GM23338 (cell line): ENCODE measurements at regions not wholly inside any gene's neighbourhood (a gene's known extent, or its start where the extent isn't known, plus 50 kb on each side); places are given as distances from the start of the nearest gene placed in this dataset.
A peak's percentile ranks its signal among the peaks of the same experiment; 100 is the strongest.
"Not testable (repeated sequence)": the region's sequence is repeated elsewhere in the genome, so short reads cannot be mapped to it uniquely, and the experiment has no call there.

ENCODE experiments used
- ATAC-seq: fragments of 200-7000 bp; cut with Tn5 transposase; 3 replicates; pipeline ENCODE4 v1.9.1; 2020
- DNase-seq: peaks from one replicate; pipeline ENCODE4 v3.0.0-alpha.2; 2015; ENCODE audit warnings: low spot score
- H2AFZ ChIP-seq: fragments of 200-600 bp; sonication (generic); 2 replicates; pipeline ENCODE4 v1.8.0; 2016; ENCODE audit warnings: antibody characterized with exemption, mild to moderate bottlenecking, moderate library complexity
- H3F3A ChIP-seq: fragments of 200-600 bp; sonication (generic); replicated peaks from 2 replicates; pipeline ENCODE4 v1.8.0; 2017; ENCODE audit warnings: antibody characterized with exemption, mixed run types, low read depth
- H3K27ac ChIP-seq: fragments of 200-600 bp; sonication (generic); 2 replicates; pipeline ENCODE4 v1.6.1; 2016; ENCODE audit warnings: low read depth
- H3K27me3 ChIP-seq: fragments of 200-600 bp; sonication (generic); 2 replicates; pipeline ENCODE4 v1.8.0; 2016; ENCODE audit warnings: mild to moderate bottlenecking, mixed run types, moderate library complexity; ENCODE audit not compliant: insufficient read depth
- H3K36me3 ChIP-seq: fragments of 200-600 bp; sonication (generic); 2 replicates; pipeline ENCODE4 v1.8.0; 2016; ENCODE audit warnings: mild to moderate bottlenecking; ENCODE audit not compliant: insufficient read depth
- H3K4me1 ChIP-seq: fragments of 200-600 bp; sonication (generic); 2 replicates; pipeline ENCODE4 v1.8.0; 2016; ENCODE audit warnings: mild to moderate bottlenecking, moderate library complexity; ENCODE audit not compliant: insufficient read depth
- H3K4me2 ChIP-seq: fragments of 200-600 bp; sonication (generic); 2 replicates; pipeline ENCODE4 v1.7.1; 2017; ENCODE audit warnings: mixed run types
- H3K4me3 ChIP-seq: fragments of 200-600 bp; sonication (generic); 2 replicates; pipeline ENCODE4 v1.6.1; 2016; ENCODE audit warnings: mixed run types
- H3K79me2 ChIP-seq: fragments of 200-600 bp; sonication (generic); replicated peaks from 2 replicates; pipeline ENCODE4 v1.8.0; 2017; ENCODE audit warnings: mild to moderate bottlenecking; ENCODE audit not compliant: insufficient read depth
- H3K9me2 ChIP-seq: fragments of 200-600 bp; sonication (generic); 2 replicates; pipeline ENCODE4 v1.8.0; 2017; ENCODE audit not compliant: insufficient read depth
- H4K20me1 ChIP-seq: fragments of 200-600 bp; sonication (generic); replicated peaks from 2 replicates; pipeline ENCODE4 v1.8.0; 2017; ENCODE audit warnings: mild to moderate bottlenecking; ENCODE audit not compliant: insufficient read depth
- H3K27ac Mint-ChIP-seq: 2 replicates; pipeline ENCODE4 v1.8.0; 2020; ENCODE audit warnings: inconsistent platforms, mild to moderate bottlenecking, moderate library complexity, mixed read lengths
- H3K27me3 Mint-ChIP-seq: 3 replicates; pipeline ENCODE4 v1.8.0; 2022; ENCODE audit warnings: low read depth, mild to moderate bottlenecking, moderate library complexity, mixed read lengths, inconsistent platforms; ENCODE audit not compliant: insufficient read depth, poor library complexity
- H3K36me3 Mint-ChIP-seq: 3 replicates; pipeline ENCODE4 v1.8.0; 2021; ENCODE audit warnings: low read depth, mild to moderate bottlenecking, inconsistent platforms, moderate library complexity, mixed read lengths
- H3K4me1 Mint-ChIP-seq: 3 replicates; pipeline ENCODE4 v1.8.0; 2020; ENCODE audit warnings: mild to moderate bottlenecking, inconsistent platforms, mixed read lengths
- H3K4me3 Mint-ChIP-seq: 3 replicates; pipeline ENCODE4 v1.8.0; 2021; ENCODE audit warnings: moderate library complexity, mild to moderate bottlenecking, inconsistent platforms, mixed read lengths
- H3K9me3 Mint-ChIP-seq: 3 replicates; pipeline ENCODE4 v1.8.0; 2020; ENCODE audit warnings: moderate library complexity, mild to moderate bottlenecking, inconsistent platforms, mixed read lengths
- ETS1 ChIP-seq: IDR thresholded peaks from 2 replicates; pipeline ENCODE4 v1.6.1; 2016; ENCODE audit warnings: antibody characterized with exemption
- EZH2phosphoT487 ChIP-seq: fragments of 200-600 bp; sonication (generic); IDR thresholded peaks from one replicate; pipeline ENCODE4 v1.8.1; 2018; ENCODE audit warnings: antibody characterized with exemption; ENCODE audit not compliant: unreplicated experiment
- JUNB ChIP-seq: IDR thresholded peaks from one replicate; pipeline ENCODE4 v1.6.1; 2016; ENCODE audit warnings: antibody characterized with exemption; ENCODE audit not compliant: unreplicated experiment
- POLR2AphosphoS5 ChIP-seq: IDR thresholded peaks from 2 replicates; pipeline ENCODE4 v1.6.1; 2016; ENCODE audit warnings: antibody characterized with exemption, low read depth
- REST ChIP-seq: IDR thresholded peaks from one replicate; pipeline ENCODE4 v1.6.1; 2018; ENCODE audit warnings: antibody characterized with exemption; ENCODE audit not compliant: unreplicated experiment
- ZNF114 ChIP-seq: fragments of 250-450 bp; sonication (Bioruptor Pico); IDR thresholded peaks from 2 replicates; pipeline ENCODE4 v1.5.0; 2020; ENCODE audit warnings: mild to moderate bottlenecking, moderate library complexity
- ZNF331 ChIP-seq: fragments of 250-450 bp; sonication (Bioruptor Pico); IDR thresholded peaks from 2 replicates; pipeline ENCODE4 v1.5.0; 2020; ENCODE audit warnings: low read depth, mild to moderate bottlenecking, moderate library complexity

GRCh38 chr10:90007226-90007625 lies 305.8 kb downstream of the KIF20B start:
- DNase-seq (no peak), ATAC-seq (no peak)
- no peak overlapping the region for H2AFZ ChIP-seq
- H3K27ac ChIP-seq, result no peak overlapping the region
- H4K20me1 ChIP-seq, result no peaks in the 10 kb centered on the region
- H3K79me2 ChIP-seq, result no peaks in the 10 kb centered on the region
- Mint-ChIP-seq H3K4me1 (peaks cover 5% of the 10 kb centered on the region; the same call in 2 of the 3 replicates), H3K9me3 (peaks cover 6% of the 10 kb centered on the region; the same call in 2 of the 3 replicates), H3K27ac (no peak overlapping the region), H3K27me3 (no peaks in the 10 kb centered on the region), H3K4me3 (no peak overlapping the region), H3K36me3 (peaks cover 3% of the 10 kb centered on the region; the same call in 1 of the 3 replicates)
- H3K4me2 ChIP-seq, result no peak overlapping the region
- H3K4me1 ChIP-seq, result 0 out of 2 replicates have a peak, but pooled peaks cover 8% of the 10 kb centered on the region
- no peaks in the 10 kb centered on the region for H3K27me3 ChIP-seq
- no peak overlapping the region for H3K4me3 ChIP-seq
- no peaks in the 10 kb centered on the region for H3F3A ChIP-seq
- no peaks in the 10 kb centered on the region for H3K36me3 ChIP-seq
- no peaks in the 10 kb centered on the region for H3K9me2 ChIP-seq
- TF ChIP-seq ZNF114 (CRISPR knock-in tag) (no peak), POLR2AphosphoS5 (no peak), JUNB (no peak), EZH2phosphoT487 (no peak), ETS1 (no peak), ZNF331 (no peak), REST (no peak)

GRCh38 chr10:90011281-90011680 lies 309.9 kb downstream of the KIF20B start:
- H3K4me3 ChIP-seq, result 0 out of 2 replicates have a peak overlapping the region, but pooled peaks have one; percentile 1
- not testable (repeated sequence) for H3K4me1 ChIP-seq, H3K4me1 Mint-ChIP-seq, DNase-seq, H2AFZ ChIP-seq, H3K79me2 ChIP-seq, H3K27ac Mint-ChIP-seq, H3K4me2 ChIP-seq, H3K27me3 ChIP-seq, H3K9me3 Mint-ChIP-seq, ATAC-seq, H3F3A ChIP-seq, H3K9me2 ChIP-seq, H4K20me1 ChIP-seq, H3K36me3 Mint-ChIP-seq, H3K4me3 Mint-ChIP-seq, H3K27ac ChIP-seq, H3K27me3 Mint-ChIP-seq, H3K36me3 ChIP-seq
